Glomerular endothelial cell (primary cell): ENCODE measurements at regions not wholly inside any gene's neighbourhood (a gene's known extent, or its start where the extent isn't known, plus 50 kb on each side); places are given as distances from the start of the nearest gene placed in this dataset.

ENCODE experiments used
- DNase-seq: peaks from one replicate; pipeline ENCODE4 v3.0.0-alpha.2; 2011; ENCODE audit warnings: low read depth, low spot score; ENCODE audit errors: extremely low read depth

- no peak for DNase-seq
These were observed 124.8 kb upstream of the PACRGL start for GRCh38 chr4:20575486-20575885.

GRCh38 chr4:20576861-20577260 lies 123.4 kb upstream of the PACRGL start:
- no peak for DNase-seq

- DNase-seq, result no peak
These were observed 122.6 kb upstream of the PACRGL start for GRCh38 chr4:20577702-20578101.

- no peak for DNase-seq
These were observed 119.4 kb upstream of the PACRGL start for GRCh38 chr4:20580907-20581306.

GRCh38 chr4:20589436-20589835 lies 110.8 kb upstream of the PACRGL start:
- no peak for DNase-seq

- no peak for DNase-seq
These were observed 109.4 kb upstream of the PACRGL start for GRCh38 chr4:20590849-20591248.

GRCh38 chr4:20591571-20591970 lies 108.7 kb upstream of the PACRGL start:
- no peak for DNase-seq

- no peak for DNase-seq
These were observed 108.2 kb upstream of the PACRGL start for GRCh38 chr4:20592013-20592412.

GRCh38 chr4:20592663-20593062 lies 107.6 kb upstream of the PACRGL start:
- no peak for DNase-seq

- no peak for DNase-seq
These were observed 101.6 kb upstream of the PACRGL start for GRCh38 chr4:20598626-20599025.

- peak; percentile 36 for DNase-seq
These were observed 96.5 kb upstream of the PACRGL start for GRCh38 chr4:20603671-20604313.

- no peak for DNase-seq
These were observed 87.9 kb upstream of the PACRGL start for GRCh38 chr4:20612313-20612712.

- DNase-seq, result no peak
These were observed 85.4 kb upstream of the PACRGL start for GRCh38 chr4:20614816-20615215.

- DNase-seq, result no peak
These were observed 84.6 kb upstream of the PACRGL start for GRCh38 chr4:20615486-20616260.

GRCh38 chr4:20616313-20616712 lies 83.9 kb upstream of the PACRGL start:
- no peak for DNase-seq

GRCh38 chr4:20616848-20617247 lies 83.4 kb upstream of the PACRGL start:
- DNase-seq, result no peak

- DNase-seq, result no peak
These were observed 82.4 kb upstream of the PACRGL start for GRCh38 chr4:20617678-20618396.

GRCh38 chr4:20618731-20619130 lies 81.5 kb upstream of the PACRGL start:
- DNase-seq, result no peak

- no peak for DNase-seq
These were observed 78.8 kb upstream of the PACRGL start for GRCh38 chr4:20621476-20621875.

GRCh38 chr4:20622701-20623100 lies 77.6 kb upstream of the PACRGL start:
- no peak for DNase-seq

GRCh38 chr4:20623939-20624338 lies 76.3 kb upstream of the PACRGL start:
- DNase-seq, result no peak
